IMR-90 (cell line): ENCODE measurements at regions not wholly inside any gene's neighbourhood (a gene's known extent, or its start where the extent isn't known, plus 50 kb on each side); places are given as distances from the start of the nearest gene placed in this dataset.

Source experiments
- ATAC-seq: fragments of 200-7000 bp; cut with Tn5 transposase; 2 replicates; pipeline ENCODE4 v1.9.1; 2020; ENCODE audit warnings: low read depth, mild to moderate bottlenecking, moderate library complexity
- BruUV-seq: library from RNA; stranded (reverse); fragments of 400-500 nt; replicated peaks from 2 replicates; lab custom pipeline; 2021; lab: Mats Ljungman, UMichigan
- CTCF ChIA-PET: fragments of 300-600 bp; formaldehyde crosslinking; extraction: SDS; loops from one replicate; lab custom pipeline; 2021; ENCODE audit warnings: antibody characterized with exemption; lab: Yijun Ruan, JAX
- POLR2A ChIA-PET: fragments of 300-600 bp; sonication (Branson Sonifier 250); formaldehyde crosslinking; loops from one replicate; lab custom pipeline; 2022; ENCODE audit warnings: antibody characterized with exemption; ENCODE audit not compliant: unreplicated experiment; lab: Charles Lee
- DNase-seq: peaks from one replicate; pipeline ENCODE4 v3.0.0; 2013
- H2AFZ ChIP-seq: replicated peaks from 2 replicates; pipeline ENCODE3; 2013; ENCODE audit warnings: low read length, mild to moderate bottlenecking; ENCODE audit not compliant: poor library complexity
- H2AK5ac ChIP-seq: 2 replicates; pipeline ENCODE4 v1.6.1; 2013; ENCODE audit warnings: low read depth, low read length, inconsistent platforms
- H2AK9ac ChIP-seq: replicated peaks from 2 replicates; pipeline ENCODE3; 2013; ENCODE audit warnings: mild to moderate bottlenecking, low read depth, low read length, moderate library complexity; ENCODE audit not compliant: poor library complexity
- H2BK120ac ChIP-seq: 2 replicates; pipeline ENCODE4 v1.6.1; 2013; ENCODE audit warnings: low read depth, low read length, inconsistent platforms
- H2BK15ac ChIP-seq: 3 replicates; pipeline ENCODE4 v1.6.1; 2013; ENCODE audit warnings: low read depth, low read length, inconsistent platforms
- H2BK20ac ChIP-seq: 2 replicates; pipeline ENCODE4 v1.6.1; 2013; ENCODE audit warnings: low read depth, mild to moderate bottlenecking, inconsistent platforms, low read length, moderate library complexity
- H2BK5ac ChIP-seq: 2 replicates; pipeline ENCODE4 v1.6.1; 2013; ENCODE audit warnings: mild to moderate bottlenecking, low read depth, low read length, inconsistent platforms; ENCODE audit not compliant: poor library complexity, severe bottlenecking
- H3K14ac ChIP-seq: replicated peaks from 2 replicates; pipeline ENCODE4 v1.6.1; 2013; ENCODE audit warnings: low read depth, low read length, inconsistent platforms
- H3K18ac ChIP-seq: 2 replicates; pipeline ENCODE4 v1.6.1; 2013; ENCODE audit warnings: low read depth, low read length, control low read depth
- H3K23ac ChIP-seq: 2 replicates; pipeline ENCODE4 v1.6.1; 2013; ENCODE audit warnings: low read depth, low read length, inconsistent platforms
- H3K27ac ChIP-seq: 2 replicates; pipeline ENCODE4 v1.5.1; 2013; ENCODE audit warnings: mild to moderate bottlenecking, control low read depth, low read length; ENCODE audit not compliant: insufficient read depth
- H3K27me3 ChIP-seq: 2 replicates; pipeline ENCODE4 v1.6.1; 2013; ENCODE audit warnings: low read length; ENCODE audit not compliant: control insufficient read depth, insufficient read depth
- H3K36me3 ChIP-seq: 2 replicates; pipeline ENCODE4 v1.6.1; 2013; ENCODE audit warnings: low read length, mixed read lengths; ENCODE audit not compliant: control insufficient read depth, insufficient read depth
- H3K4ac ChIP-seq: 2 replicates; pipeline ENCODE4 v1.6.1; 2013; ENCODE audit warnings: low read depth, low read length, inconsistent platforms
- H3K4me1 ChIP-seq: 2 replicates; pipeline ENCODE4 v1.6.1; 2013; ENCODE audit warnings: low read length, mixed read lengths; ENCODE audit not compliant: control insufficient read depth, insufficient read depth
- H3K4me2 ChIP-seq: 2 replicates; pipeline ENCODE4 v1.6.1; 2013; ENCODE audit warnings: low read depth, mild to moderate bottlenecking, control low read depth, low read length, moderate library complexity
- H3K4me3 ChIP-seq: 2 replicates; pipeline ENCODE4 v1.5.1; 2013; ENCODE audit warnings: low read depth, mild to moderate bottlenecking, control low read depth, low read length, moderate library complexity; ENCODE audit not compliant: insufficient read depth
- H3K56ac ChIP-seq: 2 replicates; pipeline ENCODE4 v1.6.1; 2013; ENCODE audit warnings: low read length, inconsistent platforms; ENCODE audit not compliant: insufficient read depth; ENCODE audit errors: extremely low read depth
- H3K79me1 ChIP-seq, 2 experiments: 2 replicates each; pipeline ENCODE4 v1.6.1; 2013; ENCODE audit warnings: low read length in 2 of 2, inconsistent platforms in 1 of 2, low read depth in 1 of 2
- H3K9ac ChIP-seq: 2 replicates; pipeline ENCODE4 v1.6.1; 2013; ENCODE audit warnings: low read depth, low read length, control low read depth
- H3K9me1 ChIP-seq: 2 replicates; pipeline ENCODE4 v1.6.1; 2013; ENCODE audit warnings: low read length, inconsistent platforms; ENCODE audit not compliant: insufficient read depth
- H3K9me3 ChIP-seq: 2 replicates; pipeline ENCODE4 v1.6.1; 2013; ENCODE audit warnings: low read length; ENCODE audit not compliant: control insufficient read depth, insufficient read depth
- H4K20me1 ChIP-seq: 2 replicates; pipeline ENCODE4 v1.6.1; 2013; ENCODE audit warnings: low read length, inconsistent platforms; ENCODE audit not compliant: insufficient read depth
- H4K5ac ChIP-seq: 2 replicates; pipeline ENCODE4 v1.6.1; 2013; ENCODE audit warnings: mild to moderate bottlenecking, low read depth, low read length, control low read depth
- H4K8ac ChIP-seq, 2 experiments: 2 replicates each; pipeline ENCODE4 v1.6.1; 2013; ENCODE audit warnings: low read depth in 2 of 2, low read length in 2 of 2, control low read depth in 1 of 2, inconsistent platforms in 1 of 2
- H4K91ac ChIP-seq: 2 replicates; pipeline ENCODE4 v1.6.1; 2013; ENCODE audit warnings: low read depth, low read length, inconsistent platforms; ENCODE audit not compliant: insufficient read depth
- BHLHE40 ChIP-seq: fragments of 150-350 bp; IDR thresholded peaks from 2 replicates; pipeline ENCODE4 v1.6.1; 2016; ENCODE audit warnings: mild to moderate bottlenecking, low read depth, low read length
- CEBPB ChIP-seq: IDR thresholded peaks from 2 replicates; pipeline ENCODE4 v1.6.1; 2012; ENCODE audit warnings: low read depth, low read length, improper control_type of control experiment
- CHD1 ChIP-seq: IDR thresholded peaks from 2 replicates; pipeline ENCODE4 v1.6.1; 2012; ENCODE audit warnings: low read depth, low read length, improper control_type of control experiment
- ELK1 ChIP-seq: fragments of 150-350 bp; IDR thresholded peaks from 2 replicates; pipeline ENCODE4 v1.6.1; 2016; ENCODE audit warnings: low read depth, mild to moderate bottlenecking, low read length, moderate library complexity, borderline replicate concordance
- MAZ ChIP-seq: IDR thresholded peaks from 2 replicates; pipeline ENCODE4 v1.6.1; 2012; ENCODE audit warnings: low read depth, mild to moderate bottlenecking, low read length, improper control_type of control experiment, moderate library complexity, borderline replicate concordance
- NFE2L2 ChIP-seq: fragments of 150-350 bp; IDR thresholded peaks from 2 replicates; pipeline ENCODE4 v1.6.1; 2016; ENCODE audit warnings: low read depth, mild to moderate bottlenecking, low read length
- USF2 ChIP-seq: fragments of 150-350 bp; IDR thresholded peaks from 2 replicates; pipeline ENCODE4 v1.6.1; 2017; ENCODE audit warnings: mild to moderate bottlenecking, antibody characterized with exemption, low read length, low read depth
- WGBS, 2 experiments: methylation state at CpG; one replicate each; pipeline versions ENCODE4 v1.1.5 to v1.1.7; 2013; ENCODE audit warnings: missing lambda C conversion rate in 2 of 2; ENCODE audit not compliant: insufficient read length in 1 of 2; ENCODE audit errors: extremely low coverage in 2 of 2; 5-methylcytosine and 5-hydroxymethylcytosine counted together
- dilution Hi-C: fragments of 300-500 bp; cut with HindIII; formaldehyde crosslinking; loops from one replicate; pipeline ENCODE4 v1.14.3; 2018; ENCODE audit warnings: low sequenced_read_pairs; ENCODE audit not compliant: unreplicated experiment
- in situ Hi-C: fragments of 300-500 bp; cut with MboI; formaldehyde crosslinking; loops from 3 replicates; pipeline ENCODE4 v1.14.3; 2019; ENCODE audit warnings: low sequenced_read_pairs, inconsistent platforms, mixed read lengths
- intact Hi-C: fragments of 100-400 bp; cut with micrococcal nuclease; formaldehyde crosslinking; loops from 2 replicates; pipeline ENCODE4 v1.10.0; 2022

GRCh38 chr21:16366207-16366606, 636.4 kb downstream of the USP25 start:
- no TSS peak for BruUV-seq
- H4K91ac ChIP-seq, result no peak overlapping the region
- no CpG with 5 or more reads among the region's 4 CpGs for WGBS, 2 experiments

More at GRCh38 chr21:16366207-16366606, 636.4 kb downstream of the USP25 start:
- Histone ChIP-seq H3K4me2 (no peak overlapping the region), H3K4me3 (no peak overlapping the region), H3K36me3 (no peaks in the 10 kb centered on the region), H2AK5ac (no peak overlapping the region), H3K14ac (no peak overlapping the region), H2BK5ac (no peak overlapping the region), H3K9ac (no peak overlapping the region), H4K8ac (no peak overlapping the region), H2AK9ac (no peak overlapping the region), H3K9me1 (no peaks in the 10 kb centered on the region), H4K20me1 (no peaks in the 10 kb centered on the region), H2BK20ac (no peak overlapping the region), H2BK120ac (no peak overlapping the region), H3K4ac (no peak overlapping the region), H3K27me3 (no peaks in the 10 kb centered on the region), H3K18ac (no peak overlapping the region), H4K5ac (no peak overlapping the region), H3K4me1 (no peaks in the 10 kb centered on the region), H2AFZ (no peak overlapping the region), H2BK15ac (no peak overlapping the region), H3K23ac (no peak overlapping the region), H3K56ac (no peak overlapping the region), H3K27ac (no peak overlapping the region), H3K9me3 (no peaks in the 10 kb centered on the region), H3K79me1 (no peaks in the 10 kb centered on the region)
- in situ Hi-C loops, result no loop called here
- CTCF ChIA-PET, result no interaction called here
- TF ChIP-seq BHLHE40 (no peak), NFE2L2 (no peak), USF2 (no peak), MAZ (no peak), CHD1 (no peak), CEBPB (no peak), ELK1 (no peak)
- POLR2A ChIA-PET, result no interaction called here
- dilution Hi-C loops, result no loop called here
- no peak for ATAC-seq
- no peak for DNase-seq
- intact Hi-C loops, result no loop called here
